ENCODE measurements at regions not wholly inside any gene's neighbourhood (a gene's known extent, or its start where the extent isn't known, plus 50 kb on each side); places are given as distances from the start of the nearest gene placed in this dataset.

- TF ChIP-seq POLR2AphosphoS5 (IDR thresholded peaks at IDR 0.05; ENCODE audit: low read depth, low read length) (no peak), CTCF (IDR thresholded peaks at IDR 0.05) (no peak), REST (IDR thresholded peaks at IDR 0.05; ENCODE audit: insufficient read depth in 1 of 2, low read depth in 2 of 2, low read length in 1 of 2) (no peak), SIN3A (IDR thresholded peaks at IDR 0.05; ENCODE audit: borderline replicate concordance, insufficient read depth, low read depth, low read length) (no peak)
Measured at GRCh38 chr9:87783180-87783579, 57.3 kb downstream of the CTSL start.

All from Panc1 (cell line).